ENCODE measurements at regions not wholly inside any gene's neighbourhood (a gene's known extent, or its start where the extent isn't known, plus 50 kb on each side); places are given as distances from the start of the nearest gene placed in this dataset.

DNA sequence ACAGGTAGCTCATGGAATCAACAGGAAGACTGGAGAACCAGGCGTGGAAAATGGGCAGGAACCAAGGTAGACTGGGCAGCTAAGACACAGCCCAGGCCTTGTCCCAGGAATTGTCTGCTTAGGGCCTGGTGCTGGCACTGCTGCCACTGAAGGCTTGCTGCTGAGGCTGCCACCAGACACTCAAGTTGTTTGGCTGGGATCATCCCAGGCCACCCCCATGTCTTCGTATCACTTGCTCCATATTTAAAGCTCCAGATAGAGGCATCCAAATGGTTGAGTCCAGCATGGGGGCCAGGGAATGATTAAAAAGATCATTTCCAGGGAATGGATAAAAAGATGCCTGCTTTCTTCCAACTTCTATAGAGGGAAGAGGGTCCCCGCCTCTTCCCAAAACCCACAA, 107.4 kb upstream of the GADD45A start:
- TF ChIP-seq POLR2A (IDR thresholded peaks at IDR 0.05; ENCODE audit: extremely low read depth, insufficient read length) (no peak), MYC (IDR thresholded peaks at IDR 0.05; ENCODE audit: low read depth, low read length) (no peak)
- TF ChIP-seq, protein P1, sequence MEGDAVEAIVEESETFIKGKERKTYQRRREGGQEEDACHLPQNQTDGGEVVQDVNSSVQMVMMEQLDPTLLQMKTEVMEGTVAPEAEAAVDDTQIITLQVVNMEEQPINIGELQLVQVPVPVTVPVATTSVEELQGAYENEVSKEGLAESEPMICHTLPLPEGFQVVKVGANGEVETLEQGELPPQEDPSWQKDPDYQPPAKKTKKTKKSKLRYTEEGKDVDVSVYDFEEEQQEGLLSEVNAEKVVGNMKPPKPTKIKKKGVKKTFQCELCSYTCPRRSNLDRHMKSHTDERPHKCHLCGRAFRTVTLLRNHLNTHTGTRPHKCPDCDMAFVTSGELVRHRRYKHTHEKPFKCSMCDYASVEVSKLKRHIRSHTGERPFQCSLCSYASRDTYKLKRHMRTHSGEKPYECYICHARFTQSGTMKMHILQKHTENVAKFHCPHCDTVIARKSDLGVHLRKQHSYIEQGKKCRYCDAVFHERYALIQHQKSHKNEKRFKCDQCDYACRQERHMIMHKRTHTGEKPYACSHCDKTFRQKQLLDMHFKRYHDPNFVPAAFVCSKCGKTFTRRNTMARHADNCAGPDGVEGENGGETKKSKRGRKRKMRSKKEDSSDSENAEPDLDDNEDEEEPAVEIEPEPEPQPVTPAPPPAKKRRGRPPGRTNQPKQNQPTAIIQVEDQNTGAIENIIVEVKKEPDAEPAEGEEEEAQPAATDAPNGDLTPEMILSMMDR (IDR thresholded peaks at IDR 0.05; ENCODE audit: low read depth, low read length): no peak
- TF ChIP-seq, protein P2, sequence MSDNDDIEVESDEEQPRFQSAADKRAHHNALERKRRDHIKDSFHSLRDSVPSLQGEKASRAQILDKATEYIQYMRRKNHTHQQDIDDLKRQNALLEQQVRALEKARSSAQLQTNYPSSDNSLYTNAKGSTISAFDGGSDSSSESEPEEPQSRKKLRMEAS (IDR thresholded peaks at IDR 0.05; ENCODE audit: low read depth, low read length): no peak
- no peak for DNase-seq (ENCODE audit: low read depth)
- H3K4me3 ChIP-seq (ENCODE audit: low read depth, low read length): no peak overlapping the region

DNA sequence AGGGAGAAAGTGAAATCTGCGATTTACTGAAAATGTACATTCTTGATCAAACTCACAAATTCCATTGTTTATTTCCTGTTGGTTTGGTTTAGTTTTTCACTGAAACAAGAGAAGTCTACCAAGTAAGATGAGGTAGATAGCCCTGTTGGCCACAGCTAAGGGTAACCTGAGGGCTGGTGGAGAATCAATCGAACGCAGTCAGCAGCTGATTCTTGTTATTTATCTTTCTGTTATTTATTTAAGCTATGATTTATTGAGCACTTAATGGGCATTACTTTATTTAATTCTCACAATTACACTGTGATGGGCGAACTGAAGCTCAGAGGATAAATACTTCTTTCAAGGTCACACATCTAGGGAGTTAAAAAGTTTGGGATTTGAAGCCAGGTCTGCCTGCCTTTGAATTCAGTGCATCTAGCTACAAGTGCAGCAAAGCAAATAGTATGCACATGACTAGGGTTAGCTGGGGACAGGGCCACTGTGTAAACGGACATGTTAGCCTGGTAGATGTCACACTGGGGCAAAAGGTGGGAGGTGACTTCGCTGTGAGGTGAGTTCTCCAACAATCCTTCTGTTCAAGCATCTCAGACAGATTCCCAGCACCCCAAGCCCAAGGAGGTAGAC, 106.5 kb upstream of the GADD45A start:
- H3K4me3 ChIP-seq (ENCODE audit: low read depth, low read length): no peak overlapping the region
- no peak for DNase-seq (ENCODE audit: low read depth)
- TF ChIP-seq, protein P2 (IDR thresholded peaks at IDR 0.05; ENCODE audit: low read depth, low read length): no peak
- TF ChIP-seq POLR2A (IDR thresholded peaks at IDR 0.05; ENCODE audit: extremely low read depth, insufficient read length) (no peak), MYC (IDR thresholded peaks at IDR 0.05; ENCODE audit: low read depth, low read length) (no peak)

DNA sequence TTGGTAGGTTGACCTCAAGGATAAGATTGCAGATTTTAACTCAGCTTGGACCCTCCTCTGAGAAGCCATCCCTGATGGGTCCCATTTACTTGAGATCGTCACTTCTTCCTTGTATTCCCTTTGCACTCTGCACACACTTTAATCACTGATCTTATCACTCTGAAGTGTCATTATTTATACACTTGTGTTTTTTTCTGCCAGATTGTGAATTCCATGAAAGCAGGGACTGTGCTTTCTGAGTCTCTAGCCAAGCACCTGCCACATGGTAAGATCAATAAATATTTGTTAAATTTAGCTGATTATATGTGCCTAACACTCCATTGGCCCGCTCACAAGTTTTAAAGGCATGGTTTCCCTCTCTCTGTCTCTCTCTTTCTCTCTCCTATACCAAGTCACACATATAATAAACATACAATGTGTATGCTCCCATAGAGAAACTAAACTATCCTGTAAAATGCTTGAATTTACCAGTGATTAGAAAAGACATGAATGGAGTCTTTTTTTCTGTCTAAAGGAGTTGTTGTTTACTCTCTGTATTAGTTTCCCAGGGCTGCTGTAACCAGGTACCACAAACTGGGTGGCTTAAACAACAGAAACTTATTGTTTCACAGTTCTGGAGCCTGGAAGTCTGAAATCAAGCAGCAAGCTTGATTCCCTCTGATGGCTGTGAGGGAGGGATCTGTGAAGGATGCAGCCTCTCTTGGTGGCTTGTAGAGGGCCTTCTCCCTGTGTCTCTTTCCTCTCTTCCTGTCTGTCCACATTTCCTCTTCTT, 105.2 kb upstream of the GADD45A start:
- H3K4me3 ChIP-seq (ENCODE audit: low read depth, low read length): no peak overlapping the region
- no peak for DNase-seq (ENCODE audit: low read depth)
- no peak for TF ChIP-seq MYC (IDR thresholded peaks at IDR 0.05; ENCODE audit: low read depth, low read length)
- no peak for TF ChIP-seq POLR2A (IDR thresholded peaks at IDR 0.05; ENCODE audit: extremely low read depth, insufficient read length)

DNA sequence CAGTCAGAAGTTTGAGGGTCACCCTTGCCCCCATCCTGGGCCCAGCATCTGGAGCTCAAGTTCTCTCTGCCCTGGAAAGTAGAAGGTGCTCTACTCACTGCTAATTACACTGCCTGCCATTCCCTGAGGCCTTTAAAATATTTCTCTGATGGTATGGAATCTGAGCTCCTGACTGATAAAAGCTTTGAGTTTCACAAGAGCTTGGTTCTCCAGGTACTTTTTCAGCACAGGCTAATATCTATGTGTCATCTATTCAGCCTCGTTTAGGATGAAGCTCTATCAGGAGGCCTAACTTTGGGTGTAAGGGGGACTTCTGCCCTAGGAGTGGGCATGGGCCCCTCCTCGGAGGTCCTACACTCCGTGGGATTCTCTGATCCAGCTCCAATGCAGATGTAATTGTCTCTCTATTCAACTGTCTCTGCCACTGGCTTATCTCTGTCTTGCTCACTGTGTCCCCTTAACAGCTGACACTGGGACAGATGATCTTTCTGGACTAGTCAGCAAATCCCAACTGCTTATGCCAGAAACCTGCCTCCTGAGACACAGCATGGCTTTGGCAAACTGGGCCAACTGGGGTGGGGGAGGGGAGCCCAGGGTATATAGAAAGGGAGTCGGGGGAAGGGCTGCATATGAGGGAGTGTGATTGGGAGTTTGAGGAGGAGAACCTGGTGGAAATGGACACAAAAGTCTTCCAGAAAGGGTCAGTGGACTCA, 104.2 kb upstream of the GADD45A start:
- DNase-seq (ENCODE audit: low read depth): no peak
- no peak for TF ChIP-seq MYC (IDR thresholded peaks at IDR 0.05; ENCODE audit: low read depth, low read length)
- TF ChIP-seq, protein P2 (IDR thresholded peaks at IDR 0.05; ENCODE audit: low read depth, low read length): no peak
- TF ChIP-seq POLR2A (IDR thresholded peaks at IDR 0.05; ENCODE audit: extremely low read depth, insufficient read length): no peak
- TF ChIP-seq, protein P1 (IDR thresholded peaks at IDR 0.05; ENCODE audit: low read depth, low read length): no peak
- H3K4me3 ChIP-seq (ENCODE audit: low read depth, low read length): no peak overlapping the region

DNA sequence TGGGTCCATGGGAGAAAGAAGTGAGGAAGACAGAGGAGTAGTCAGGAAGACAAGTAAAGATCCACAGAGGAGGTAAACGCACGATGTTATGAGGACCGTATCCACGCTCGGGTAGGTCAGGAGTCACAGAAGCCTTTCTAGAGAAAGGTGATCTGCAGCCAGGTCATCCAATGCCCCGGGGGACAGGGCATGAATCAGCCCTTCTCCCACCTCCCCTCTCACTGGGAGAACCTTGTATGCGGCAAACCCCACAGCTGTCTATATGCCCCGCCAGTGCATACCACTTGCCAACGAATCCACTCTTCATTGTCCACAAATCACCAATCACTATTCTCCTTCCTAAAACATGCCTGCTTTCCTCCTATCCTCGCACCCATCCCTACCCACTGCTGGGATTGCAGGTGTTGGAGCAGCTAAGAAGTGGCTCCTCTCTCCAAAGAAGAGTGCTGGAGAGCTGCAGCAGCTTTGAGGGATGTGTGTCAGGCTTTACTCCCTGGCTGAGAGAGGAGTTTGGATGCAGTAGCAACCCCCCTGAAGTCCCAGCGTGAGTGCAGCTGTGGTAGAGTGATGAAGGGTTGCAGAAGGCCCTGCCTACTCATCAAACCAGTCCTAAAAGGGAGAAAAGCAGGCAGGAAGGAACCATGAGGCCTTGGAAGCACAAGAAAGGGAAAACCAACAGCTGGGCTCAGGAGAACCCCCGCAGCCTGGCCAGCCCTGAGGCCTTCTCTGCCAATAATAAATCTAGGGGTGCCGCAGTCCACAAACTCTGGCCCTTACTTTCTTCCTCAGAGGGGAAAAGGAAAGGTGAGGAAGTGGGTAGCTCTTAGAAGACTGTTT, 102.2 kb upstream of the GADD45A start:
- H3K4me3 ChIP-seq (ENCODE audit: low read depth, low read length): no peak overlapping the region
- DNase-seq (ENCODE audit: low read depth): no peak
- TF ChIP-seq POLR2A (IDR thresholded peaks at IDR 0.05; ENCODE audit: extremely low read depth, insufficient read length) (no peak), MYC (IDR thresholded peaks at IDR 0.05; ENCODE audit: low read depth, low read length) (no peak)
- TF ChIP-seq, protein P2 (IDR thresholded peaks at IDR 0.05; ENCODE audit: low read depth, low read length): no peak
- TF ChIP-seq, protein P1 (IDR thresholded peaks at IDR 0.05; ENCODE audit: low read depth, low read length): no peak

DNA sequence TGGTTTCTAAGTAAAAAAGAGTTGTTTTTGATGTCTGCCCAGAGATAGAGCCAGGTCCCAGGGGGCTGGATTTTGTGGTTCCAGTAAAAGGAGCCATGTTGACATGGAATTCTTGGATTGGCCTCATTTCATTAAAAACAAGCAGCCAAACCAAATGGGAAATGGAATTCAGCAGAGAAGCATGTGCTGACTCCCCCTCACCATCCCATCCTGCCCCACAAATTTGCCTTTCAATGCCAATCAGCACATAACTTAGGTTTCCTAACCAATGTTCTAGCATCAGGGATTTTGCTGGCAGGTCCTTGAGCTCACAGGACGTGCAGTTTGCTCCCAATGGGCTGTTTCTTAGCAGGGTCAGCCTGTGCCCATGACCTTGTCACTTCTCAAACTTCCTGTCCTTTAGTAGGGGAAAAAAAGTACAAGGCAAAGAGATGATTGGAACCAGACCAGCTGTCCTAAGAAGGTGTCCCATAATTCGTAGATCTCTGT, 101.5 kb upstream of the GADD45A start:
- TF ChIP-seq, protein P2 (IDR thresholded peaks at IDR 0.05; ENCODE audit: low read depth, low read length): no peak
- TF ChIP-seq, protein P1 (IDR thresholded peaks at IDR 0.05; ENCODE audit: low read depth, low read length): no peak
- TF ChIP-seq POLR2A (IDR thresholded peaks at IDR 0.05; ENCODE audit: extremely low read depth, insufficient read length): no peak
- TF ChIP-seq MYC (IDR thresholded peaks at IDR 0.05; ENCODE audit: low read depth, low read length): no peak
- no peak for DNase-seq (ENCODE audit: low read depth)
- no peak overlapping the region for H3K4me3 ChIP-seq (ENCODE audit: low read depth, low read length)
